ENCODE measurements at regions not wholly inside any gene's neighbourhood (a gene's known extent, or its start where the extent isn't known, plus 50 kb on each side); places are given as distances from the start of the nearest gene placed in this dataset.

DNA sequence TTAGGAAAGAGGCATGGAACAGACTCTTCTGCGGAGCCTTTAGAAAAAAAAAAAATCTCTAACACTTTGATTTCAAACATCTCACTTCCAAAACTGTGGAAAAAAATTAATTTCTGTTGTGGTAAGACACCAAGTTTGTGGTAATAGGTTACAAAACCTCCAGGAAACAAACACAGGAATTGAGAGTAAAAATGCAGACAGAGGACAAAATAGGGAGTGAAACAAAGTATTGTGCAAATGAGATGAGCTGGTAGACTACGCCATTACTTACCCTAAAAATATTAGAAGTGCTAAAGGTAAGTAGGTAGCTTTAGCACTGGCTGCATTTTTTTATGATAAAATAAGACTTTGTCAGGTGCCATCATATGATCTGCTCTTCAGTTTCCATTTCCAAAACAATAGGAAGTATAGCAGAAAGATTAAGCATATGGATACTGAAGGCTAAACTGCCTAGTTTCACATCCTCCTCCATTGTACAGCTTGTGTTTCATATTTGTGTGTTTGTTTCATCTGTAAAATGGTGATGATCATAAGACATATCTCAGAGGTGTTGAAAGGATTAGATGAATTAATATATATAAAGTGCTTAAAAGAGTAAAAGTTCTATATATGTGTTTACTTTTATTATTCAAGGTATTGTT is 309.2 kb downstream of the NR4A2 start:
- no peak for DNase-seq
- H3K4me3 Mint-ChIP-seq (ENCODE audit: unreplicated experiment): no peak overlapping the region
- H3K4me1 Mint-ChIP-seq (ENCODE audit: low read depth, unreplicated experiment): peaks cover 3% of the 10 kb centered on the region
- H3K27ac Mint-ChIP-seq (ENCODE audit: unreplicated experiment): no peak overlapping the region
- no peaks in the 10 kb centered on the region for H3K9me3 Mint-ChIP-seq (ENCODE audit: unreplicated experiment)
- no peaks in the 10 kb centered on the region for H3K36me3 Mint-ChIP-seq (ENCODE audit: unreplicated experiment)
- TF ChIP-seq, protein P1, sequence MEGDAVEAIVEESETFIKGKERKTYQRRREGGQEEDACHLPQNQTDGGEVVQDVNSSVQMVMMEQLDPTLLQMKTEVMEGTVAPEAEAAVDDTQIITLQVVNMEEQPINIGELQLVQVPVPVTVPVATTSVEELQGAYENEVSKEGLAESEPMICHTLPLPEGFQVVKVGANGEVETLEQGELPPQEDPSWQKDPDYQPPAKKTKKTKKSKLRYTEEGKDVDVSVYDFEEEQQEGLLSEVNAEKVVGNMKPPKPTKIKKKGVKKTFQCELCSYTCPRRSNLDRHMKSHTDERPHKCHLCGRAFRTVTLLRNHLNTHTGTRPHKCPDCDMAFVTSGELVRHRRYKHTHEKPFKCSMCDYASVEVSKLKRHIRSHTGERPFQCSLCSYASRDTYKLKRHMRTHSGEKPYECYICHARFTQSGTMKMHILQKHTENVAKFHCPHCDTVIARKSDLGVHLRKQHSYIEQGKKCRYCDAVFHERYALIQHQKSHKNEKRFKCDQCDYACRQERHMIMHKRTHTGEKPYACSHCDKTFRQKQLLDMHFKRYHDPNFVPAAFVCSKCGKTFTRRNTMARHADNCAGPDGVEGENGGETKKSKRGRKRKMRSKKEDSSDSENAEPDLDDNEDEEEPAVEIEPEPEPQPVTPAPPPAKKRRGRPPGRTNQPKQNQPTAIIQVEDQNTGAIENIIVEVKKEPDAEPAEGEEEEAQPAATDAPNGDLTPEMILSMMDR (IDR thresholded peaks at IDR 0.05; ENCODE audit: partially characterized antibody, unreplicated experiment): no peak
- H3K27me3 Mint-ChIP-seq (ENCODE audit: unreplicated experiment): no peaks in the 10 kb centered on the region

DNA sequence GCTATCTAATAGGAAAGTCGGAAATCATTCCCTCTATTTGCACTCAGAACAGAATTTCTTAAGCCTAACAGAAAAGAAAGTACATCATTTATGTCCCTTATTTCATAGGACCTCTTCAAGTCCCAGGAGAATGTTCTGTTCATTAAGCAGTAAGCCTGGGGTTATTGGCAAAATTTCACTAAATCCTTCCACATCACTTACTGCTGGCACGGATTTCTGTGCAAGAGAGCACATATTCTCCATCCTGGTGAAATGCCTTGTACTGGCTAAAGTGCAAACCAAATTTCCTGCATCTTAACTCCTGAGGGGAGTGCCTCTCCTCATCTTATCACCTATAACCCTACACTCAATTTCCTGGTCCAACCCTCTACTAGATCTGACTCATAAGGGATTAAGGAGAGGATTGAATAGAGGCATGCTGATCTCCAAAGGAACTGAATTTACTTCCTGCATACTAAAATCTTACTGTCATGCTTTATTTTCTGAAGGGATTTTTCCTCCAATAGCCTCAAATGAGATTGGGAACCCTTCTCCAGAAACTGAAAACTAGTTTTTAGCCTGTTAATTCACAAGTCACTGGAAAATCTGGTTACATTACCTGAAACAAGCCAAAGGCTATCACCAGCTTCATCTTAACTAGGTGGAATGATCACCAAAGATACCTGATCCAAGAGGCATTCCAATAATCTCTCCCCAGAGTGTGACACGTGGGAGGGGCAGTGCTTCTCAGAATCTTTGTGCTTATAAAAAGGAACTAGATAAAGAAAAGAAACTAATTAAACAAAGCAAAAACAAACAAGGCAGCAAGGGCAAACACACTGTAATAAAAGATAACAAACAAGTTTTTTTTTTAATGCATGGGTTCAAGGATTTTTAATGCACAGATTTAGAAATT is 311.1 kb downstream of the NR4A2 start:
- Mint-ChIP-seq H3K27ac (ENCODE audit: unreplicated experiment) (no peak overlapping the region), H3K9me3 (ENCODE audit: unreplicated experiment) (no peaks in the 10 kb centered on the region), H3K4me1 (ENCODE audit: low read depth, unreplicated experiment) (peaks cover 6% of the 10 kb centered on the region), H3K4me3 (ENCODE audit: unreplicated experiment) (no peak overlapping the region), H3K36me3 (ENCODE audit: unreplicated experiment) (no peaks in the 10 kb centered on the region), H3K27me3 (ENCODE audit: unreplicated experiment) (no peaks in the 10 kb centered on the region)
- DNase-seq: no peak
- TF ChIP-seq, protein P1 (IDR thresholded peaks at IDR 0.05; ENCODE audit: partially characterized antibody, unreplicated experiment): no peak

DNA sequence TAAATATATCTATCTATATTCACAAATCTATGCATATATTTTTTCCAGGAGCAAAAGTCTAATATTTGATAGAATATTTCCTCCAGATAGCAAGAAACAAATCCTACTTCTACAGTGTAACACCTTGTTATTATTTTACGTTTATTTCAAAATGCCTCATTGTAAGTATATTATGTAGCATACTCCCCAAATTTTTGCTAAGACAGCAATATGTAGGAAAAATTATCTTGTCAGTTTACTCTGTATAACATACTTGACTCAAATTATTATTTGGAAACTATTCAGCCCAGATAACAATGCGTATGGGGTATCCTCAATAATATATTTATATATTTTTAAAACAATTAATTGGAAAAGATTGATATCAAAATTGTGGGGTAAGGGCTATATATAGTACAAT is 313.2 kb downstream of the NR4A2 start:
- H3K4me3 Mint-ChIP-seq (ENCODE audit: unreplicated experiment): no peak overlapping the region
- DNase-seq: no peak
- H3K36me3 Mint-ChIP-seq (ENCODE audit: unreplicated experiment): no peaks in the 10 kb centered on the region
- H3K27ac Mint-ChIP-seq (ENCODE audit: unreplicated experiment): no peak overlapping the region
- peaks cover 6% of the 10 kb centered on the region for H3K4me1 Mint-ChIP-seq (ENCODE audit: low read depth, unreplicated experiment)
- no peaks in the 10 kb centered on the region for H3K27me3 Mint-ChIP-seq (ENCODE audit: unreplicated experiment)
- H3K9me3 Mint-ChIP-seq (ENCODE audit: unreplicated experiment): no peaks in the 10 kb centered on the region
- TF ChIP-seq, protein P1 (IDR thresholded peaks at IDR 0.05; ENCODE audit: partially characterized antibody, unreplicated experiment): no peak

DNA sequence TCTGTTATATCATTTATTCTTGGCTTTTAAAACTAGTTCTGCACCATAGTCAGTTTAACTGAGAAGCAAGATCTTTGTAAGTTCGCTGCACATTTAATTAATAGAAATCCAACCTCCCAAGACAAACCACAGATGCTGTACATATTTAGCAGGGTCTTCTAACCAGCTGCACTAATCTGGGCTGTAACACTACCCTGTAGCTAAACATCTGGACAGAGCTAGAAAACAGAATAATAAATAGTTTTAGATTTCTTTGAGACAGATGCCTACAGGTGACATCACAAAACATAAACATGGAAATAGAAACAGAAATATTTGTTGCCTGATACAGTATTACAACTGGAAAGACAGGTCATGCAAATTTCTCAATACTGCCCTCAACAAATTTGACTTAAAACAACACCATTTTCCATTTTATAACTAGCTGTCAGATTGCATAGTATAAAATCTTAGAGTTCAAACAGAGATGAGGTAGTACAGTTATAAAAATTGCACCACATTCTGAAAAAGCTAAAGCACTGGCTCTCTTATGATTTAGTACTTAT is 315.1 kb downstream of the NR4A2 start:
- no peak for DNase-seq
- Mint-ChIP-seq H3K9me3 (ENCODE audit: unreplicated experiment) (no peaks in the 10 kb centered on the region), H3K4me3 (ENCODE audit: unreplicated experiment) (no peak overlapping the region), H3K27ac (ENCODE audit: unreplicated experiment) (no peak overlapping the region), H3K27me3 (ENCODE audit: unreplicated experiment) (no peaks in the 10 kb centered on the region), H3K36me3 (ENCODE audit: unreplicated experiment) (no peaks in the 10 kb centered on the region), H3K4me1 (ENCODE audit: low read depth, unreplicated experiment) (peaks cover 6% of the 10 kb centered on the region)
- TF ChIP-seq, protein P1 (IDR thresholded peaks at IDR 0.05; ENCODE audit: partially characterized antibody, unreplicated experiment): no peak

DNA sequence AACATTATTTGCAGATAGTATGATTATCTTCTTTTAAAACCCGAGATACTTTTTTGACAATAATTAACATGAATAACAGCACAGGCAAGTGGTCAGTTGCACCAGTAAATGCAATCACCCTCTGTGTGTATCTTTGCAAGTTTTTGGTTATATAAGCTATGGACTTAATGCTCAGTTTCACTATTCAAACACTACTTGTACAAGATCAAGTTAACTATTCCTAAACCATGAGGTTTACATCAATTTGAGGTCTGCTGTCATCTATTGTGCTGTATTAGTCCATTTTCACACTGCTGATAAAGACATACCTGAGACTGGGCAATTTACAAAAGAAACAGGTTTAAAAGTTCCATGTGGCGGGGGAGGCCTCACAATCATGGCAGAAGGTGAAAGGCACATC is 323.2 kb downstream of the NR4A2 start:
- TF ChIP-seq, protein P1 (IDR thresholded peaks at IDR 0.05; ENCODE audit: partially characterized antibody, unreplicated experiment): no peak
- Mint-ChIP-seq H3K27ac (ENCODE audit: unreplicated experiment) (no peak overlapping the region), H3K4me3 (ENCODE audit: unreplicated experiment) (no peak overlapping the region), H3K36me3 (ENCODE audit: unreplicated experiment) (peaks cover 9% of the 10 kb centered on the region), H3K9me3 (ENCODE audit: unreplicated experiment) (no peaks in the 10 kb centered on the region), H3K4me1 (ENCODE audit: low read depth, unreplicated experiment) (peaks cover 5% of the 10 kb centered on the region), H3K27me3 (ENCODE audit: unreplicated experiment) (peaks cover 4% of the 10 kb centered on the region)
- no peak for DNase-seq

Measured in glutamatergic neuron (in vitro differentiated cells).